Mesenchymal stem cell (in vitro differentiated cells and primary cell): ENCODE measurements at regions not wholly inside any gene's neighbourhood (a gene's known extent, or its start where the extent isn't known, plus 50 kb on each side); places are given as distances from the start of the nearest gene placed in this dataset.
"Not testable (repeated sequence)": the region's sequence is repeated elsewhere in the genome, so short reads cannot be mapped to it uniquely, and the experiment has no call there.

ENCODE experiments used
- DNase-seq: peaks from one replicate; pipeline ENCODE4 v3.0.0-alpha.2; 2013
- H2AFZ ChIP-seq: one replicate; pipeline ENCODE4 v1.6.1; 2013; ENCODE audit warnings: low read depth, mild to moderate bottlenecking, control low read depth, inconsistent platforms, low read length, moderate library complexity
- H2AK5ac ChIP-seq: 2 replicates; pipeline ENCODE4 v1.6.1; 2013; ENCODE audit warnings: low read length, moderate library complexity, mild to moderate bottlenecking, inconsistent platforms; ENCODE audit not compliant: severe bottlenecking
- H2BK120ac ChIP-seq: one replicate; pipeline ENCODE4 v1.6.1; 2013; ENCODE audit warnings: low read depth, mild to moderate bottlenecking, inconsistent platforms, low read length, moderate library complexity
- H2BK12ac ChIP-seq, 2 experiments: one replicate each; pipeline ENCODE4 v1.6.1; 2013; ENCODE audit warnings: inconsistent platforms in 2 of 2, low read length in 2 of 2, mild to moderate bottlenecking in 2 of 2, moderate library complexity in 2 of 2, control low read depth in 1 of 2
- H2BK15ac ChIP-seq: one replicate; pipeline ENCODE4 v1.6.1; 2013; ENCODE audit warnings: mild to moderate bottlenecking, low read depth, inconsistent platforms; ENCODE audit not compliant: poor library complexity, severe bottlenecking
- H2BK5ac ChIP-seq: 2 replicates; pipeline ENCODE4 v1.6.1; 2013; ENCODE audit warnings: low read depth, mild to moderate bottlenecking, low read length, control low read depth, inconsistent platforms; ENCODE audit not compliant: poor library complexity, severe bottlenecking
- H3K14ac ChIP-seq, 2 experiments: one replicate each; pipeline ENCODE4 v1.6.1; 2013; ENCODE audit warnings: inconsistent platforms in 2 of 2, low read length in 2 of 2, control low read depth in 1 of 2, mild to moderate bottlenecking in 1 of 2, moderate library complexity in 1 of 2
- H3K18ac ChIP-seq, 2 experiments: one replicate each; pipeline ENCODE4 v1.6.1; 2013; ENCODE audit warnings: inconsistent platforms in 2 of 2, low read length in 2 of 2, control low read depth in 1 of 2, low read depth in 1 of 2, mild to moderate bottlenecking in 1 of 2
- H3K23ac ChIP-seq, 2 experiments: one replicate each; pipeline ENCODE4 v1.6.1; 2013; ENCODE audit warnings: inconsistent platforms in 2 of 2, low read length in 2 of 2, mild to moderate bottlenecking in 2 of 2, moderate library complexity in 2 of 2, control low read depth in 1 of 2
- H3K27ac ChIP-seq: 2 replicates; pipeline ENCODE4 v1.5.1; 2013; ENCODE audit warnings: mild to moderate bottlenecking, moderate library complexity, low read length, control low read depth, inconsistent platforms; ENCODE audit not compliant: poor library complexity, severe bottlenecking
- H3K27me3 ChIP-seq, 2 experiments: 2 replicates each; pipeline versions ENCODE4 v1.6.1 to v1.7.0; 2013; ENCODE audit warnings: low read length in 2 of 2, mild to moderate bottlenecking in 2 of 2, moderate library complexity in 2 of 2, control low read depth in 1 of 2, inconsistent platforms in 1 of 2; ENCODE audit not compliant: control insufficient read depth in 1 of 2, insufficient read depth in 1 of 2
- H3K36me3 ChIP-seq, 2 experiments: 2 replicates each; pipeline versions ENCODE4 v1.6.1 to v1.7.0; 2013; ENCODE audit warnings: low read length in 2 of 2, control low read depth in 1 of 2, inconsistent platforms in 1 of 2, low read depth in 1 of 2, mild to moderate bottlenecking in 1 of 2; ENCODE audit not compliant: insufficient read depth in 2 of 2, control insufficient read depth in 1 of 2
- H3K4ac ChIP-seq, 2 experiments: one replicate each; pipeline ENCODE4 v1.6.1; 2013; ENCODE audit warnings: inconsistent platforms in 2 of 2, low read length in 2 of 2, mild to moderate bottlenecking in 2 of 2, moderate library complexity in 2 of 2, control low read depth in 1 of 2, low read depth in 1 of 2
- H3K4me1 ChIP-seq: 2 replicates; pipeline ENCODE4 v1.6.1; 2013; ENCODE audit warnings: low read depth, low read length, control low read depth; ENCODE audit not compliant: control insufficient read depth, insufficient read depth
- H3K4me2 ChIP-seq: 2 replicates; pipeline ENCODE4 v1.6.1; 2013; ENCODE audit warnings: low read length, mild to moderate bottlenecking, inconsistent platforms; ENCODE audit not compliant: poor library complexity, severe bottlenecking
- H3K4me3 ChIP-seq, 2 experiments: 2 replicates each; pipeline versions ENCODE4 v1.5.1 to v1.7.0; 2013; ENCODE audit warnings: low read length in 2 of 2, mild to moderate bottlenecking in 2 of 2, control low read depth in 1 of 2, low read depth in 1 of 2; ENCODE audit not compliant: insufficient read depth in 1 of 2
- H3K79me1 ChIP-seq: replicated peaks from 2 replicates; pipeline ENCODE4 v1.6.1; 2013; ENCODE audit warnings: mild to moderate bottlenecking, control low read depth, low read length, inconsistent platforms; ENCODE audit not compliant: poor library complexity, severe bottlenecking
- H3K9ac ChIP-seq: 2 replicates; pipeline ENCODE4 v1.7.0; 2013; ENCODE audit warnings: mild to moderate bottlenecking, low read length, moderate library complexity
- H3K9me3 ChIP-seq: 2 replicates; pipeline ENCODE4 v1.7.0; 2013; ENCODE audit warnings: mild to moderate bottlenecking, low read length; ENCODE audit not compliant: control insufficient read depth
- H4K8ac ChIP-seq: one replicate; pipeline ENCODE4 v1.6.1; 2013; ENCODE audit warnings: inconsistent platforms, mild to moderate bottlenecking, low read length, moderate library complexity
- H4K91ac ChIP-seq: one replicate; pipeline ENCODE4 v1.6.1; 2013; ENCODE audit warnings: mild to moderate bottlenecking, low read length, inconsistent platforms
- WGBS: methylation state at CpG from one replicate; pipeline ENCODE4 v1.1.7; 2013; ENCODE audit warnings: mixed read lengths; 5-methylcytosine and 5-hydroxymethylcytosine counted together

- 31% methylated on average over 18 of the region's 24 CpGs for WGBS
- H3K14ac ChIP-seq, H2AK5ac ChIP-seq: not testable (repeated sequence)
Measured at GRCh38 chr2:77592955-77593354, 70.8 kb upstream of the LRRTM4 start.

GRCh38 chr2:77602771-77603170 lies 80.6 kb upstream of the LRRTM4 start:
- Histone ChIP-seq H4K91ac (no peak overlapping the region), H4K8ac (no peak overlapping the region), H3K9ac (no peak overlapping the region), H3K23ac (no peak overlapping the region), H3K9me3 (peaks cover 2% of the 10 kb centered on the region), H2AFZ (no peak overlapping the region), H2BK5ac (no peak overlapping the region), H3K4ac (no peak overlapping the region), H3K18ac (no peak overlapping the region), H3K36me3 (no peaks in the 10 kb centered on the region), H3K14ac (no peak overlapping the region), H2AK5ac (no peak overlapping the region), H3K27me3 (no peaks in the 10 kb centered on the region), H2BK120ac (no peak overlapping the region), H3K27ac (no peak overlapping the region), H3K4me2 (no peak overlapping the region), H2BK15ac (no peak overlapping the region), H3K4me1 (no peaks in the 10 kb centered on the region), H2BK12ac (no peak overlapping the region), H3K4me3 (no peak overlapping the region), H3K79me1 (no peaks in the 10 kb centered on the region)
- no peak for DNase-seq
- WGBS = no CpG with 5 or more reads among the region's 1 CpG

More at GRCh38 chr2:77592955-77593354, 70.8 kb upstream of the LRRTM4 start:
- H2BK15ac ChIP-seq, H2BK12ac ChIP-seq, H3K4me1 ChIP-seq, DNase-seq, H3K9me3 ChIP-seq, H3K36me3 ChIP-seq, H3K79me1 ChIP-seq, H3K4me3 ChIP-seq, H3K27ac ChIP-seq, H3K23ac ChIP-seq, H2BK5ac ChIP-seq, H4K91ac ChIP-seq, H2BK120ac ChIP-seq, H3K4me2 ChIP-seq, H3K18ac ChIP-seq, H3K4ac ChIP-seq, H3K9ac ChIP-seq, H4K8ac ChIP-seq, H3K27me3 ChIP-seq: not testable (repeated sequence)
- peak overlapping the region; percentile 81 for H2AFZ ChIP-seq

GRCh38 chr2:77604953-77605929 lies 83.1 kb upstream of the LRRTM4 start:
- no peak overlapping the region for H2BK12ac ChIP-seq

GRCh38 chr2:77608510-77608909 lies 86.3 kb upstream of the LRRTM4 start:
- no peak overlapping the region for H2BK12ac ChIP-seq
- no peak overlapping the region for H3K18ac ChIP-seq
- DNase-seq = no peak
- no peaks in the 10 kb centered on the region for H3K4me1 ChIP-seq
- H2BK120ac ChIP-seq = no peak overlapping the region
- H2BK5ac ChIP-seq = no peak overlapping the region
- no peaks in the 10 kb centered on the region for H3K79me1 ChIP-seq
- no peak overlapping the region for H3K4me2 ChIP-seq
- H4K8ac ChIP-seq = no peak overlapping the region
- no peak overlapping the region for H3K27ac ChIP-seq
- no peak overlapping the region for H2AFZ ChIP-seq
- peaks cover 13% of the 10 kb centered on the region for H3K9me3 ChIP-seq
- H3K9ac ChIP-seq = no peak overlapping the region
- no peak overlapping the region for H2AK5ac ChIP-seq
- H3K36me3 ChIP-seq = no peaks in the 10 kb centered on the region
- H3K23ac ChIP-seq = no peak overlapping the region
- no peak overlapping the region for H2BK15ac ChIP-seq
- no peak overlapping the region for H4K91ac ChIP-seq
- H3K4me3 ChIP-seq = no peak overlapping the region
- no peaks in the 10 kb centered on the region for H3K27me3 ChIP-seq
- H3K4ac ChIP-seq = no peak overlapping the region
- no peak overlapping the region for H3K14ac ChIP-seq

More at GRCh38 chr2:77604953-77605929, 83.1 kb upstream of the LRRTM4 start:
- H3K14ac ChIP-seq = no peak overlapping the region
- H3K79me1 ChIP-seq = no peaks in the 10 kb centered on the region
- no peak overlapping the region for H2BK120ac ChIP-seq
- no peak overlapping the region for H3K27ac ChIP-seq
- H3K23ac ChIP-seq = no peak overlapping the region
- H4K91ac ChIP-seq = no peak overlapping the region
- no peaks in the 10 kb centered on the region for H3K27me3 ChIP-seq
- H2BK5ac ChIP-seq = no peak overlapping the region
- no peak overlapping the region for H4K8ac ChIP-seq
- no peak overlapping the region for H2AK5ac ChIP-seq
- no peak overlapping the region for H3K4me3 ChIP-seq
- no peak overlapping the region for H3K4me2 ChIP-seq
- H3K4ac ChIP-seq = no peak overlapping the region
- no peak overlapping the region for H3K9ac ChIP-seq
- WGBS = 92% methylated on average over 2 of the region's 3 CpGs
- H3K4me1 ChIP-seq = no peaks in the 10 kb centered on the region
- H3K9me3 ChIP-seq = peaks cover 15% of the 10 kb centered on the region
- no peak overlapping the region for H2AFZ ChIP-seq
- H3K18ac ChIP-seq = no peak overlapping the region
- no peak overlapping the region for H2BK15ac ChIP-seq
- no peaks in the 10 kb centered on the region for H3K36me3 ChIP-seq
- no peak for DNase-seq
